Right lobe of liver (tissue), 6 donors: ENCODE measurements at regions not wholly inside any gene's neighbourhood (a gene's known extent, or its start where the extent isn't known, plus 50 kb on each side); places are given as distances from the start of the nearest gene placed in this dataset.
"Not testable (repeated sequence)": the region's sequence is repeated elsewhere in the genome, so short reads cannot be mapped to it uniquely, and the experiment has no call there.

Experiments used
- ATAC-seq, 4 donors: fragments of 200-7000 bp; cut with Tn5 transposase; one replicate each; pipeline ENCODE4 v1.9.1; 2020; ENCODE audit warnings: mild to moderate bottlenecking in 4 of 4, moderate library complexity in 4 of 4
- DNase-seq, 3 donors: peaks; one replicate each; pipeline ENCODE4 v3.0.0-alpha.2; 2020
- H3K27ac ChIP-seq, 3 donors: fragments of 200-600 bp; one replicate each; pipeline ENCODE4 v1.8.0; 2022
- H3K27me3 ChIP-seq, 2 donors: fragments of 200-600 bp; one replicate each; pipeline ENCODE4 v1.8.0; 2022
- H3K36me3 ChIP-seq, 4 donors: fragments of 200-600 bp; sonication (generic) in 1 of 4; one replicate each; pipeline versions ENCODE4 v1.5.1 to v1.8.0; 2017 to 2022; ENCODE audit warnings: control low read depth in 1 of 4
- H3K4me1 ChIP-seq, 4 donors: fragments of 200-600 bp; sonication (generic) in 1 of 4; one replicate each; pipeline versions ENCODE4 v1.5.1 to v1.8.0; 2017 to 2022; ENCODE audit warnings: control low read depth in 1 of 4
- H3K4me3 ChIP-seq, 3 donors: fragments of 200-600 bp; one replicate each; pipeline ENCODE4 v1.8.0; 2022
- H3K9me3 ChIP-seq, 4 donors: fragments of 200-600 bp; sonication (generic) in 1 of 4; one replicate each; pipeline versions ENCODE4 v1.5.1 to v1.8.0; 2017 to 2022; ENCODE audit warnings: control low read depth in 1 of 4
- CTCF ChIP-seq, 4 donors: fragments of 200-600 bp in 3 of 4; fragments of 450-650 bp in 1 of 4; IDR thresholded peaks; one replicate each; pipeline versions ENCODE4 v1.5.1 to v1.8.0; 2016 to 2022; ENCODE audit warnings: antibody characterized with exemption in 4 of 4, mild to moderate bottlenecking in 2 of 4
- POLR2A ChIP-seq: fragments of 450-650 bp; IDR thresholded peaks from one replicate; pipeline ENCODE4 v1.6.1; 2017; ENCODE audit warnings: antibody characterized with exemption, mild to moderate bottlenecking
- WGBS: methylation state at CpG from one replicate; pipeline ENCODE4 v1.1.6; 2018; ENCODE audit warnings: low coverage, low lambda C conversion rate; ENCODE audit not compliant: insufficient coverage; ENCODE audit errors: missing lambda C conversion rate; 5-methylcytosine and 5-hydroxymethylcytosine counted together
- intact Hi-C, 2 donors: fragments of 100-400 bp; cut with DNase I; formaldehyde crosslinking; loops; one replicate each; pipeline versions ENCODE4 v1.11.2 to v1.14.1; 2022
- donor health status: DM: no; HTN: yes; CAD: no.
- donor health status: DM: no; HTN: no; CAD: no.
- donor health status: DM: no; HTN: no; CAD: no.
- donor health status: DM: no; HTN: yes; CAD: no.
- donor health status: DM: no; HTN: yes; CAD: no.

- Histone ChIP-seq H3K27me3 (no peaks in the 10 kb centered on the region), H3K27ac (no peak overlapping the region), H3K4me1 (no peaks in the 10 kb centered on the region), H3K4me3 (no peak overlapping the region), H3K36me3 (no peaks in the 10 kb centered on the region), H3K9me3 (no peaks in the 10 kb centered on the region)
- TF ChIP-seq CTCF (IDR thresholded peaks at IDR 0.05) (no peak), POLR2A (no peak)
- DNase-seq = no peak
- intact Hi-C loops = no loop called here
- no peak for ATAC-seq
- WGBS = no CpG with 5 or more reads among the region's 22 CpGs
Measured at GRCh38 chr13:64078480-64078936, 2662.9 kb upstream of the PCDH20 start.

- H3K4me3 ChIP-seq = no peak overlapping the region
- WGBS = 100% methylated on average over 2 of the region's 6 CpGs
- no peaks in the 10 kb centered on the region for H3K9me3 ChIP-seq
Measured at GRCh38 chr13:64078025-64078424, 2662.4 kb upstream of the PCDH20 start.

GRCh38 chr13:64077132-64077835 is 2661.6 kb upstream of the PCDH20 start:
- 68% methylated on average over 14 of the region's 36 CpGs for WGBS
- intact Hi-C loops, DNase-seq, H3K9me3 ChIP-seq, H3K27ac ChIP-seq, H3K4me1 ChIP-seq, H3K4me3 ChIP-seq, H3K36me3 ChIP-seq, H3K27me3 ChIP-seq, ATAC-seq: not testable (repeated sequence)

More at GRCh38 chr13:64078025-64078424, 2662.4 kb upstream of the PCDH20 start:
- ATAC-seq (no peak), DNase-seq (no peak)
- TF ChIP-seq POLR2A = no peak
- TF ChIP-seq CTCF (IDR thresholded peaks at IDR 0.05) = no peak
- H3K27me3 ChIP-seq = no peaks in the 10 kb centered on the region
- H3K36me3 ChIP-seq = no peaks in the 10 kb centered on the region
- H3K27ac ChIP-seq = no peak overlapping the region
- no peaks in the 10 kb centered on the region for H3K4me1 ChIP-seq
- intact Hi-C loops = no loop called here

DNA sequence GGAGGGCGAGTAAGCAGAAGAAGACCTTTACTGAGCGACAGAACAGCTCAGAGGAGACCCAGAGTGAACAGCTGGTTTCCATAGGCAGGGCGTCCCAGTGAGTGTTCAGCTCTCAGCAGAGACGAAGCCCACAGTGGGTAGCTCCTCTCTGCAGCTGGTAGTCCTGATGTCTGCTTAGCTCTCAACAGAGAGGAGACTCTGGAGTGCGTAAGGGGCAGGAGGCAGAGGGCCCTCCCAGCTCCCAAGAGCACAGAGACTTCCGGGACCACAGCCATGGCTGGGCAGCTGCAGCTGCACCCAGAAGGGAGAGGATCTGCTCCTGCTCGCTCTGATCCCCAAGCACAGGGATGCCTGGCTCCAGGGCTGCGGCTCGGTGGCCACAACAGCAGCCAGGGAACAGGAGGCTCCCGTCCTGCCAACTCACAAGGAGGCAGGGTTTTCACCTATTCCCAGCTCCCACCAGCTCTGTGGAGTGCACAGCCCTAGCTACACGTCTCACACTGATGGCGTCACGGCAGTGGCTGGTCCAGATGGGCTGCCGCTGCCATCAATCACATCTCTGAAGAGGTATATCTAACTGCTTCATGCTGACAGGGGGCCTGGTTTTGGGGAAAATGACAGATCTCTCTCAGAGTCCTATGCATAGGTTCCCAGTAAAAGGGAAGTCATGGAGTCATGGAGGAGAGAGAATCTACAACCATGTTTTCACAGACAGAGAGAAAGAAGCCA is 2660.1 kb upstream of the PCDH20 start:
- DNase-seq (no peak), ATAC-seq (peak in 1 of 4 donors; percentile 24)
- H3K27me3 ChIP-seq = no peaks in the 10 kb centered on the region
- no peak overlapping the region for H3K27ac ChIP-seq
- H3K4me1 ChIP-seq = no peaks in the 10 kb centered on the region
- H3K36me3 ChIP-seq = no peaks in the 10 kb centered on the region
- intact Hi-C loops = no loop called here
- no peaks in the 10 kb centered on the region for H3K9me3 ChIP-seq
- no peak for TF ChIP-seq POLR2A
- TF ChIP-seq CTCF (IDR thresholded peaks at IDR 0.05) = no peak
- no peak overlapping the region for H3K4me3 ChIP-seq
- 58% methylated on average over 3 of the region's 14 CpGs for WGBS

GRCh38 chr13:64074971-64075474 is 2659.4 kb upstream of the PCDH20 start:
- ATAC-seq = no peak
- WGBS = 60% methylated on average over 1 of the region's 12 CpGs
- TF ChIP-seq POLR2A (no peak), CTCF (IDR thresholded peaks at IDR 0.05) (no peak)
- H3K27ac ChIP-seq = no peak overlapping the region
- H3K4me3 ChIP-seq = no peak overlapping the region
- no peaks in the 10 kb centered on the region for H3K27me3 ChIP-seq
- DNase-seq = no peak
- no peaks in the 10 kb centered on the region for H3K9me3 ChIP-seq
- H3K4me1 ChIP-seq = no peaks in the 10 kb centered on the region
- H3K36me3 ChIP-seq = no peaks in the 10 kb centered on the region
- intact Hi-C loops = no loop called here
